Endothelial cell (in vitro differentiated cells): ENCODE measurements at regions not wholly inside any gene's neighbourhood (a gene's known extent, or its start where the extent isn't known, plus 50 kb on each side); places are given as distances from the start of the nearest gene placed in this dataset.

Source experiments
- DNase-seq: peaks from one replicate; pipeline ENCODE4 v3.0.0; 2021; ENCODE audit warnings: low spot score
- H3K27ac Mint-ChIP-seq: one replicate; pipeline ENCODE4 v1.8.0; 2021; ENCODE audit warnings: mixed read lengths, inconsistent platforms; ENCODE audit not compliant: unreplicated experiment
- H3K27me3 Mint-ChIP-seq: one replicate; pipeline ENCODE4 v1.8.0; 2021; ENCODE audit warnings: mild to moderate bottlenecking, moderate library complexity, mixed read lengths, inconsistent platforms; ENCODE audit not compliant: unreplicated experiment
- H3K36me3 Mint-ChIP-seq: one replicate; pipeline ENCODE4 v1.8.0; 2021; ENCODE audit warnings: mild to moderate bottlenecking, low read depth, mixed read lengths, inconsistent platforms; ENCODE audit not compliant: unreplicated experiment
- H3K4me1 Mint-ChIP-seq: one replicate; pipeline ENCODE4 v1.8.0; 2021; ENCODE audit warnings: mild to moderate bottlenecking, mixed read lengths, inconsistent platforms; ENCODE audit not compliant: unreplicated experiment
- H3K4me3 Mint-ChIP-seq: one replicate; pipeline ENCODE4 v1.8.0; 2021; ENCODE audit warnings: mild to moderate bottlenecking, mixed read lengths, inconsistent platforms; ENCODE audit not compliant: unreplicated experiment
- H3K9me3 Mint-ChIP-seq: one replicate; pipeline ENCODE4 v1.8.0; 2021; ENCODE audit warnings: mixed read lengths, inconsistent platforms; ENCODE audit not compliant: unreplicated experiment
- CTCF ChIP-seq: fragments of 200-600 bp; sonication (generic); IDR thresholded peaks from one replicate; pipeline ENCODE4 v1.5.0; 2021; ENCODE audit warnings: antibody characterized with exemption; ENCODE audit not compliant: unreplicated experiment

DNA sequence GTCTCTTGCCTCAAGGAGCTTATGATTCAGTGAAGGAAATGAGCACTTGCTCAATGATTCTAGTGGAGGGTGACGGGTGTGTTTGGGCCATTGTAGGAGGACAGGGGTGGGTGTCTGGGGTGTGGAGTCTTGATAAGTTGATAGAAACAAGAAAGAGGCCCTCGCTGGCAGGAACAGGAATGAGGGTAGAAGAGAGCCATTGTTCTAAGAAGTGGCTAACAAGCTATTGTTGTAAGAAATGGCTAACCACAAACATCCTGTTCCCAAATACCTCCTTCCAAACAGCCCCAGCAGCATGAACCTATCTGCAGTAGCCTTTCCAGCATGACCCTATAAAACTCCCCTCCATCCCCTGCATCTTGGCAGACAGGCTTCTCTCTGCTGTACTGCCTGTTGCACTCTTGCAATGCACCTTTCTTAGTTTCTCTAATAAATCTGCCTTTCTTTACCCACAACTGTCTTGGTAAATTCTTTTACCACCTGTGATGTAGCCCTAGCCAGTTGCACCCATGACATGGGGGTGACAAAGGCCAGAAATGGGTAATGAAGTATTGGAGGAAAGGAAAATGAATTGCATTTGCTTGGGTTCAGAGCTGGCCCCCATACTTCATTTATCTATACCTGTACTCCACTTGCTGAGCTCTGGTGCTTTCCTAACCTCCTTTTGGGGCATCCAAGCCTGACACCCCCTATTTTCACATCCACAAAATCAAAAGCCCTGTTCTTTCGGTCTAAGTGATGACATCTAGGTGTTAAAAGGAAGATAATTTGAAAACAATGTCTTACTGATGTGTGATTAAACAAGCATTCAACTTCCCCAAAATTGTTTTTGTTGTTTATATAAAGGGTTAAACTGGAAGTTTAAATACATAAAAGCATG is 389.1 kb downstream of the GRIN2B start:
- peak; percentile 18 for DNase-seq
- H3K36me3 Mint-ChIP-seq = no peaks in the 10 kb centered on the region
- H3K27me3 Mint-ChIP-seq = no peaks in the 10 kb centered on the region
- peaks cover 36% of the 10 kb centered on the region for H3K4me1 Mint-ChIP-seq
- no peak for TF ChIP-seq CTCF
- peak overlapping the region; percentile 99 for H3K27ac Mint-ChIP-seq
- H3K9me3 Mint-ChIP-seq = no peaks in the 10 kb centered on the region
- no peak overlapping the region for H3K4me3 Mint-ChIP-seq

DNA sequence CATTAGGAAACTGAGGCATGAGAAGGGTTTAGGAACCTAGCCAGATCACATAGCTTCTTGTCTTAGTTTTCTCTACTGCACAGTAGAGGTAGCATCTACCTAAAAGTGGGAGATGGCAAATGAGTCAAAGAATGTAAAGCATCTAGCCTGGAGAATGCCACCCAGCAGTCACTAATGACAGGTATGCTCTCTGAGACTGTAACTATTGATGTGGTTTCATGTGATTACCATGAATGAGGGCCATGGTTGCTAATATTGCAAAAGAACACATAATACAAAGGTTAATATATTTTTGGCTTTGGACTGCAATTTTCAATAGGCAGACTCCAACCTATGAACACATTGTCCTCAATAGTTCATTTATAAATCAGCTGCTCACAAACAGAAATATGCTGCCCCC is 389.9 kb downstream of the GRIN2B start:
- Mint-ChIP-seq H3K27ac (peak overlapping the region; percentile 99), H3K4me3 (no peak overlapping the region), H3K36me3 (no peaks in the 10 kb centered on the region), H3K4me1 (peaks cover 31% of the 10 kb centered on the region), H3K9me3 (no peaks in the 10 kb centered on the region), H3K27me3 (no peaks in the 10 kb centered on the region)
- no peak for DNase-seq
- TF ChIP-seq CTCF = no peak

GRCh38 chr12:13591059-13591458 is 390.3 kb downstream of the GRIN2B start:
- TF ChIP-seq CTCF = no peak
- Mint-ChIP-seq H3K27me3 (no peaks in the 10 kb centered on the region), H3K9me3 (no peaks in the 10 kb centered on the region), H3K4me1 (peaks cover 31% of the 10 kb centered on the region), H3K36me3 (no peaks in the 10 kb centered on the region), H3K4me3 (no peak overlapping the region), H3K27ac (no peak overlapping the region)
- DNase-seq = no peak

DNA sequence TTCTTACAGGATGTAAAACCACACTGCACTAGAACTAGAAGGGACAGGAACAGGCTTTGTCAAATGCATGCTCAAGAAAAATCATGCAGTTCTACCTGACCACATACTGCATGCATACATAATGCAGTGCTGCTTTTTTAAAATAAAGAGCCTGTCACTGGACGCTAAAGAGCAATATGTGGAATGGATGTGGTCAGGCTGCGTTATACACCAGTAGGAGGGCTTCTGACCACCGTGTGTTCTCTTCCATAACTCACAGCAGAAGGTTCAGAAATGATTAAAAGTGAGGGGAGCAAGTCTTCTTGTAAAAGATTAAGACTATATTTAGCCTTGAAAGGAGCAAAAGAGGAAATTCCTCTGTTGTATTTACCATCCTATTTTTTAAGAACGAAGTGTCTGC is 392.0 kb downstream of the EMP1 start:
- Mint-ChIP-seq H3K27me3 (peaks cover 3% of the 10 kb centered on the region), H3K4me1 (peaks cover 31% of the 10 kb centered on the region)
- DNase-seq = no peak

More for the DNA sequence above, 392.0 kb downstream of the EMP1 start:
- no peak for TF ChIP-seq CTCF
- Mint-ChIP-seq H3K4me3 (no peak overlapping the region), H3K27ac (no peak overlapping the region), H3K36me3 (no peaks in the 10 kb centered on the region), H3K9me3 (no peaks in the 10 kb centered on the region)
